ENCODE measurements at regions not wholly inside any gene's neighbourhood (a gene's known extent, or its start where the extent isn't known, plus 50 kb on each side); places are given as distances from the start of the nearest gene placed in this dataset.

GRCh38 chrX:38856670-38857265, 55.5 kb downstream of the MID1IP1 start:
- no peak for DNase-seq

DNA sequence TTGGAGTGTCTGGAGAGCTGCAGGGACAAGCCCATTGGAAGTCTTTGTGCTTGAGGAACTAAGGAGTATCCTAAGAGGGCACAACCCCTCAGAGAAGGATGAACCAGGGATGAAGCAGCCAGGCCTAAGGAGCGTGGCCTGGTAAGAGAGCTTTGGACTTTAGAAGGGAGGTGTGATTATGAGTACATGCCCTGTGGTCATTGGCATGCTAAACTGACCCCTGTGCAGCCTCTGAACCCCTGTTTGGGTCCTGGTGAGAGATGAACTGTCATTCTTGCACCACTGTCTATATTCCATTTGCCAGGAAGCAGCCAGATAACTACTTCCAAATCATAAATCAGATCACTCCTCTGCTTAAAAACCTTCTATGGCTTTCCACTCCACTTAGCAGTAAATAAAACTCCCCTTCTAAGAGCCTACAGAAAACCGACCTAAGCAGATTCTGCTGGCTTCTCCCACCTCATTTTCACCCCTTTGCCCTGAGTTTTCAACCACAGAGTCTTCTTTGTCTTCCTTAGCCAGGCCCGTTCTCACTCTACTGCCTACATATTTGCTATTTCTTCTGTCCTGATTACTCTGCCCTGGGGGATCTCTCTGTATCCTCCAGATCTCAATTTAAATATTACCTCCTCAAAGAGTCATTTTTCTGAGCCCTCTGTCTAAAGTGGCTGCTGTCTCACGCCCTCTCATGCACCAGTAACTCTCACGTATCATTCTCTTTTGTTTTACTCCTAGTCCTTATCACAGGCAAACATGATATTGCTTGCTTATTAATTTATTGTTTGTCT, 56.7 kb downstream of the MID1IP1 start:
- DNase-seq: no peak

DNA sequence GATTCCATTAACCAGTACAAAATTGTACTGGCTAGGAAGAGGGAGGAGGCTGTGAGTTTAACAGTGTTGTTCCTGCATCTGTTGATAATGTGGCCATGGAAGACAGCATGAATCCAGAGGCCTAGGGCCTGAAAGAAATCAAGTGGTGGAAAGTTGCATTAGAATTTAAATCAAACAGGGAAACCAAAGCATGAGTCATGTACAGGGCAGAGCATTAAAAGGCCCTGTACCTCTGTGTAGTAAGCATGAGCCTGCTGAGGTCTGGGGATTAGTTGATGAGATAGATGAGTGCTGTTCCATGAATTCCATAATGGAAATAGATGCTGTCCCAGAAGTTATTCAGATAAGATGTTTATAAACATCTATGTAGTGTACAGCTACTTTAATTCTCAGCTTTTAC, 58.3 kb downstream of the MID1IP1 start:
- no peak for DNase-seq

- DNase-seq: no peak
Measured at GRCh38 chrX:38860106-38861013, 59.1 kb downstream of the MID1IP1 start.

- DNase-seq: no peak
Measured at GRCh38 chrX:38861489-38861888, 60.2 kb downstream of the MID1IP1 start.

DNA sequence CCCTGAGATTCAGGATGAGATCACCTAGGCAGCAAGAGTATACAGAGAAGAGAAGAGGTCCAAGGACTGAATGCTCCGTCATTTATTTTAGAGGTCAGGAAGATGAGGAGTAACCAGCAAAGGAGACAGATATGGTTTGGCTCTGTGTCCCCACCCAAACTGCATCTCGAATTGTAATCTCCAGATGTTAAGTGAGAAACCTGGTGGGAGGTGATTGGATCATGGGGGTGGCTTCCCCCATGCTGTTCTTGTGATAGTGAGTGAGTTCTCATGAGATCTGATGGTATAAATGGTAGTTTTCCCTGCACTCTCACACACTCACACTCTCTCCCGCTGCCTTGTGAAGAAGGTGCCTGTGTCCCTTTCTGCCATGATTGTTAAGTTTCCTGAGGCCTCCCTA, 60.8 kb downstream of the MID1IP1 start:
- DNase-seq: no peak

DNA sequence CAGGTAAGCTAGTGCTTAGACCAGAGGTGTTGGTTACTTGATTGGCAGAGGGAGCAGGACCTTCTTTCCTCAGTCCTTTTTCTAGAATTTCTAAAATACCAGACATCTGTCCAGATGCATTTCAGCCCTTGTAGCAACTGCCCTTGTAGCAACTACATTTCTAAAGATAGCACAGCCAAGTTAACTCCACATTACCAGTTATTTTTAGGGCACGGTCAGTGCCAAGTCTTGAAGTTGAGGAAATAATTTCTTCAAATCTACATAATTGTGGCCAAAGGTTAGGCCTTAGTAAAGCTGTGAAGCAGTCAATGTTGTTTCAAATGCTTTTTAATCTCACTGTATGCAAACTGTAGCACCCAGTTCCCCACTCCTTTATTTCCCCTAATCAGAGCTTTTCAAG, 62.9 kb downstream of the MID1IP1 start:
- no peak for DNase-seq

DNA sequence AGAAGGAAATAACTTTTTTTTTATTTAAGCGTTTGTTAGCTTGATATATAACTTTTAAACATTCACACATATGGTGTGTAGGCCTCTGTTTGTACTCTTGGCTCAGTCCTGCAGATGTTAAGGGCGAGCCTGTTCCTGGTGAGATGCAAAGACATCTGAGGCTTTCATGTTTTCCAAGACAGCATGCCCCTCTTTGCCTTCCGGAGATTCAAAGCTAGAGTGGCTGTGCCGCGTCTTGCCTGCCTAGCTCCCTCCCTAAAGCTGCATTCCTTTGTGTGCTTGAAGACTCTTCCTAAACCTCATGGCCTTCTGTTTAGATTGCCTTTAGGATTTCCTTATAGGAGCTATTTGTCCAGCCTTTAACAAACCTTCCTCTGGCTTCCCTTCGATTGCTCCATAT, 67.1 kb downstream of the MID1IP1 start:
- DNase-seq: no peak

- no peak for DNase-seq
Measured at GRCh38 chrX:38868941-38869401, 67.7 kb downstream of the MID1IP1 start.

DNA sequence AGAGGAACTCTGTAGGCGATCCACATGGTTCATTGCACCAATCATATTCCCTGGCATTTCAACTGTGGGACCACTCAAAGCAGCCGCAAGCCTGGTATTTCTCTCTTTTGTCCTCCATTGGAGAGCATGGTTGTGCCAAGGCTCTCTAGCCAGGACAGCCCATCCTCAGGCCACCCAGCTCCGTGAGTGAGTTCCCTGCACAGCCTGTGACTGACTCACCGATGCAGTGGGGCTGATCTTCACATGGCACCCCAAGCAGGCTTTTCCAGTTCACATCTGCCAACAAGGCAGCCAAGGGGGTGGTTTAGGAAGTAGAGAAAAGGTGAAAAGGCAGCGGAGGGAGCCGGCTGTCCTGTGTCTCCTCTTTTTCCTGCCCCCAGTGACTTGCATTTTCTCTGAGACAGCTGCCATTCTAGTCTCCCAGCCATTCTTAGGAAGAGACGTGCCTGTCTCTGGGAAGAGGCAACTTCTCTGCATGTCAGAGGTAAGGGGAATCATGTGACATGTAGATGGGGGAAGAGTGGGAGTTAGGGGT, 69.2 kb downstream of the MID1IP1 start:
- no peak for DNase-seq

GRCh38 chrX:38871129-38872029, 70.1 kb downstream of the MID1IP1 start:
- DNase-seq: no peak

DNA sequence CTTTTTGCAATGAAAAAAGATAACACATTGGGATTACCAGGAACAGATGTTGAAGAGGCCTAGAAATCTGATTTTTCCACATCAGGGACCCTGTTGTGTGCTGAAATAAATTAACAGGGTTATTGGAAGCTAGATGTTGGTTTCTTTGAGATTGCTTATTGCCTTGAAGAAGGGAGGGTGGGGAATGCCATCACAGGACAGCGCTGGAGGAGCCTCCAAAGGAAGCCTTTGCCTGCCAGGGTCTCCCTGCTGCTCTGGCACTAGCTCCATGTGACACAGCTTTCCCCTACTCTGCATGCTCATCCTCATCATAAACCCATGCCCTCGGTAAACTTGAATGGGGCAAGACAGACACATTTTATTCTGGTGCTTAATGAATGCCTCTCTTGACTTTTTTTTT, 76.1 kb downstream of the MID1IP1 start:
- no peak for DNase-seq

GRCh38 chrX:38878641-38879340, 77.5 kb downstream of the MID1IP1 start:
- DNase-seq: peak; percentile 15

- DNase-seq: no peak
Measured at GRCh38 chrX:38879631-38880220, 78.5 kb downstream of the MID1IP1 start.

DNA sequence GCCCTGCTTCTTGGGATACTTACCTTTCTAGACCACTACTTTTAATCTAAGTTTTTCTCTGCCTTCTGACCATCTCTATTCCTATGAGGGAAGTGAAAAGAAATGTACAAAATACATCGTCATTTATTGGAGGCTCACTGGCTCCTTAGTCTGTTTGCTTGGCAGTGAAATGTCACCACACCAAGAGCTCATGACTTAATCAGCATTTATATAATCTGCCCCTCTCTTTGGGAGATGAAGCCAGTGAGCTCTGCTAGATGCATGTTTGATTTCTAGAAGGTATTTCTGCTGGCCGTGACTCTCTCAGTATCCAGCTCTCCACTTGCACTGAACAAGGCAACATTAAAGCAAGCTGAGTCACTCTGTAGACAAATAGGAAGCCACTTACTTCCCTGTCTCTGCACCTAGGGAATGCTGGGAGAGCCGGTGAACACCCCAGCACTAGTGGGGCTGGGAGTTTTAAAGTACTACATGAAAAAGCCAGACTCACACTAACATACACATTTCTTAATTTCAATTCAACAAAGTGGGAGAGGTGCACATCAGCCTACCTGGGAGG, 79.1 kb downstream of the MID1IP1 start:
- DNase-seq: no peak

DNA sequence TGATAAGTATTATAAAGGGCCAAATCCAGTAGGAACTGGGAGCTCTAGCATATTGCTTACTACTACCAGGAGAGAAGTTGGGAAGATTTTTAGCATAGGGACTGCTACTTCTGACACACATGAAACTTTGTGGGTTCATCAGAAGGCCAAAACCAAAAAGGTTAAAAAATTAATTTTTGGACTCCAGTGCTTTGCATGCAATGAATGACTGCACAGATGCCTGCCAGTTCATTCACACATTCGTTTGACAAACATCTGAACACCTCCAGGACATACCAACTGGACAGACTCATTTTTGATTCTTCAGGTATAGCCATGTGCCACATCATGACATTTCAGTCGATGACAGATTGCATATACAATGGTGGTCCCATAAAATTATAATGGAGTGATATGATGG, 79.8 kb downstream of the MID1IP1 start:
- no peak for DNase-seq

GRCh38 chrX:38881727-38882126, 80.5 kb downstream of the MID1IP1 start:
- no peak for DNase-seq

DNA sequence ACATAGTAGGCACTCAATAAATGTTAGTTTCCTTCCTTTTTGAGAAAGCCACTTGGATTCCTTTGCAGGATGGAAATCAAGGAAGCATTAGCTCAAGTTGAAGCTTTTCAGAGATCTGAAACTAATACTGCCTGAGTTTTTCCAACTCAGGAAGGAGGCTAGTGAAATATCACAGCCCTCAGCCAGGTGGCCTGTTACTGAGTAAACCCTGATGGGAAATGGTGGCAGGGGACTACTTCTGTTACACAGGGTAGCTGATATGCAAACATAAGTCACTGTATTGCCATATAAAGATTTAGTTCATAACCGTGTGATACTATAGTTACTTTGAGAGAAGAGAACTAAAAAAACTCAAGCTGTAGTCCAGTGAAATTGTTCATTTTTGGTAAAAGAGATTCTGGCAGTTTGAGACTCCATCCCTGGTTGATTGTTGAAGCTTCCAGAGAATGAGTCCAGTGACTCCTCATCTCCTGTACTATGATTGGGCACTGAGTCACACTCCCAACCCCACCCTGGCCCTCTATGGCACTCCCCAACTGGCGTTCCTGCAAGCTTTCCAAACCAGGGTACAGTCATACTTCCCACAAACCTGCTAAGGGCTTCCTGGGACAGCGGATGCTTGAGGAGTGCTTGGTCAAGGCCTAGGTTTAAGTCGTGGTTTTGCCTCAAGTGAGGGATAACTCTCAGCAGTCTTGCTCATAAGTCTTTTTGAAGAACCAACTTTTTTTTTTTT, 81.8 kb downstream of the MID1IP1 start:
- no peak for DNase-seq

DNA sequence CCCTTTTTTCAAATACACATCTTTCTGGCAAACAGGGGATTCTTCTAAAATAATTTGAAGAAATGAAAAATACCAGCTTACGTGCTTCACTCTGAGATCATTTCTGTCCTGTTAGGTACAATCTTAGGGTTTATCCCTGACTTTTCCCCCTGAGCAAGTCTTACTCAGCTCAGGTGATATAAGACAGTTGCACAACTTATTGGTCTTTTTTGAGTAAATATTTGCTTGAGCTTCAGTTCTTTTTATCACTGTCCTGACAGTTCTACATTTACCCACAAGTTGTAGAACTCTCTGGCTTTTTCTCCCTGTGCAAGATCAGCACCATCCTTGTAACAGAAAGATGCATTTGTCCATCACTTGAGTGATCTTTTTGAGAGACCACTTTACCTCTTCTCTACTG, 84.9 kb downstream of the MID1IP1 start:
- no peak for DNase-seq

DNA sequence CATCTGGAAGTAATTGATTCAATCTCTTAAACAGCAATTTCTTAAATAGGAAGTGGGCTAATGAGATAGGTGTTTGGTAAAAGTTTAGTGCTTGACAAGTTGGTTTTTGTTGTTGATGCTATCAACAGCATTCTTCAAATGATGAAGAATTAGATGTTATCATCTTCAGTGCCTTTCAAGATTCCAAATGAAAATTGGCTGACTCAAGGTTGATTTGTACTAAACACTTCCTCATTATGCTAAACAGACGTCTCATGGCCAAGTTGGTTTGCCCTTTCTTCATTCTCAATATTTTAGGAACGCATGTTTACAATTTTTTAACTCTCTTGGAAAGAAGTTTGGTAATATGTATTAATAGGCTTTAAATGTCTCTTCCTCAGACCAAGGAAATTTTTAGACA, 86.0 kb downstream of the MID1IP1 start:
- no peak for DNase-seq

Data from NCI-H82 (cell line).